Adrenal gland (tissue), 9 donors: ENCODE measurements at regions not wholly inside any gene's neighbourhood (a gene's known extent, or its start where the extent isn't known, plus 50 kb on each side); places are given as distances from the start of the nearest gene placed in this dataset.

Source experiments
- DNase-seq, 7 donors: peaks; one replicate each; pipeline ENCODE4 v3.0.0-alpha.2; 2019 to 2020
- H3K27ac ChIP-seq, 5 donors: fragments of 200-600 bp; sonication (generic) in 4 of 5; 1 replicate in 3 of 5; 2 replicates in 2 of 5; pipeline versions ENCODE4 v1.5.1 to v1.8.0; 2016 to 2020; ENCODE audit warnings: mild to moderate bottlenecking in 1 of 5
- H3K27me3 ChIP-seq: fragments of 200-600 bp; 2 replicates; pipeline ENCODE4 v1.8.0; 2021
- H3K36me3 ChIP-seq, 2 donors: fragments of 200-600 bp; replicated peaks in 1 of 2; 1 replicate in 1 of 2; 2 replicates in 1 of 2; pipeline versions ENCODE4 v1.5.1 to v1.8.0; 2018 to 2022
- H3K4me1 ChIP-seq, 2 donors: fragments of 200-600 bp; replicated peaks in 1 of 2; 1 replicate in 1 of 2; 2 replicates in 1 of 2; pipeline versions ENCODE4 v1.5.1 to v1.8.0; 2018 to 2021
- H3K4me3 ChIP-seq, 4 donors: fragments of 200-600 bp; sonication (generic) in 3 of 4; one replicate each; pipeline ENCODE4 v1.5.1; 2016 to 2018
- H3K9me3 ChIP-seq, 3 donors: fragments of 200-600 bp; sonication (generic) in 1 of 3; replicated peaks in 1 of 3; 1 replicate in 2 of 3; 2 replicates in 1 of 3; pipeline versions ENCODE4 v1.5.1 to v1.8.0; 2016 to 2021
- CTCF ChIP-seq, 6 experiments: fragments of 450-650 bp in 4 of 6; fragments of 200-600 bp in 2 of 6; sonication (generic) in 1 of 6; IDR thresholded peaks; 1 replicate in 5 of 6; 2 replicates in 1 of 6; pipeline versions ENCODE4 v1.5.1 to v1.8.0; 2016 to 2021; ENCODE audit warnings: antibody characterized with exemption in 6 of 6, mild to moderate bottlenecking in 2 of 6, moderate library complexity in 1 of 6
- POLR2A ChIP-seq, 2 donors: fragments of 450-650 bp; IDR thresholded peaks; one replicate each; pipeline ENCODE4 v1.6.1; 2017; ENCODE audit warnings: antibody characterized with exemption in 2 of 2, mild to moderate bottlenecking in 2 of 2, moderate library complexity in 1 of 2
- WGBS, 4 donors: extraction: QIAGEN DNeasy Blood & Tissue Kit in 2 of 4; methylation state at CpG; one replicate each; pipeline versions ENCODE4 v1.1.5 to v1.1.7; 2013 to 2017; 5-methylcytosine and 5-hydroxymethylcytosine counted together
- intact Hi-C, 2 donors: fragments of 100-400 bp; cut with DNase I; formaldehyde crosslinking; loops; one replicate each; pipeline versions ENCODE4 v1.14.1 to v1.15.0; 2022 to 2023
- donor health status: healthy with polysubstance abuse.
- donor health status: Bipolar disorder and iron deficiency.
- donor health status: DM: yes; HTN: yes; CAD: no.
- donor health status: DM: no; HTN: no; CAD: no.
- donor health status: DM: no; HTN: no; CAD: no.

- Histone ChIP-seq H3K27ac (no peak overlapping the region), H3K9me3 (no peaks in the 10 kb centered on the region), H3K27me3 (no peaks in the 10 kb centered on the region), H3K36me3 (no peaks in the 10 kb centered on the region), H3K4me3 (no peak overlapping the region), H3K4me1 (no peaks in the 10 kb centered on the region)
- intact Hi-C loops, result no loop called here
- WGBS, 4 donors, result 12 to 15% (median 14%) methylated on average over 8 to 13 of the region's 13 CpGs
- TF ChIP-seq POLR2A (IDR thresholded peaks at IDR 0.05) (no peak), CTCF (IDR thresholded peaks at IDR 0.05) (no peak)
- DNase-seq, result no peak
Measured at GRCh38 chr16:7227229-7227721, 105.4 kb upstream of the RBFOX1 start.

GRCh38 chr16:7221157-7221556 is 111.5 kb upstream of the RBFOX1 start:
- Histone ChIP-seq H3K27me3 (no peaks in the 10 kb centered on the region), H3K4me3 (no peak overlapping the region), H3K36me3 (no peaks in the 10 kb centered on the region), H3K9me3 (no peaks in the 10 kb centered on the region), H3K4me1 (no peaks in the 10 kb centered on the region), H3K27ac (no peak overlapping the region)
- no peak for TF ChIP-seq POLR2A (IDR thresholded peaks at IDR 0.05)
- TF ChIP-seq CTCF (IDR thresholded peaks at IDR 0.05), result no peak
- no peak for DNase-seq
- intact Hi-C loops, result no loop called here
- WGBS, 4 donors, result 67 to 83% (median 81%) methylated on average over 3 of the region's 3 CpGs

GRCh38 chr16:7218936-7219335 is 113.7 kb upstream of the RBFOX1 start:
- Histone ChIP-seq H3K36me3 (no peaks in the 10 kb centered on the region), H3K4me3 (no peak overlapping the region), H3K27me3 (no peaks in the 10 kb centered on the region), H3K27ac (no peak overlapping the region), H3K4me1 (no peaks in the 10 kb centered on the region), H3K9me3 (no peaks in the 10 kb centered on the region)
- no peak for DNase-seq
- TF ChIP-seq POLR2A (IDR thresholded peaks at IDR 0.05) (no peak), CTCF (IDR thresholded peaks at IDR 0.05) (no peak)
- 19 to 41% (median 28%) methylated on average over 2 to 4 of the region's 4 CpGs for WGBS, 4 donors
- intact Hi-C loops, result no loop called here

- no peaks in the 10 kb centered on the region for H3K9me3 ChIP-seq
- TF ChIP-seq POLR2A (IDR thresholded peaks at IDR 0.05) (no peak), CTCF (IDR thresholded peaks at IDR 0.05) (no peak)
- no peaks in the 10 kb centered on the region for H3K27me3 ChIP-seq
- no peak overlapping the region for H3K4me3 ChIP-seq
- 84 to 90% (median 86%) methylated on average over 14 of the region's 14 CpGs for WGBS, 4 donors
- intact Hi-C loops, result no loop called here
- H3K36me3 ChIP-seq, result no peaks in the 10 kb centered on the region
- no peak for DNase-seq
- H3K4me1 ChIP-seq, result no peaks in the 10 kb centered on the region
- H3K27ac ChIP-seq, result no peak overlapping the region
Measured at GRCh38 chr16:7217797-7218196, 114.8 kb upstream of the RBFOX1 start.
